Embryonic facial prominence (tissue), 1 donor: ENCODE measurements at regions not wholly inside any gene's neighbourhood (a gene's known extent, or its start where the extent isn't known, plus 50 kb on each side); places are given as distances from the start of the nearest gene placed in this dataset.
"Not testable (repeated sequence)": the region's sequence is repeated elsewhere in the genome, so short reads cannot be mapped to it uniquely, and the experiment has no call there.

ENCODE experiments used
- DNase-seq: peaks from one replicate; pipeline ENCODE4 v3.0.0-alpha.2; 2016; ENCODE audit errors: extremely low spot score

DNA sequence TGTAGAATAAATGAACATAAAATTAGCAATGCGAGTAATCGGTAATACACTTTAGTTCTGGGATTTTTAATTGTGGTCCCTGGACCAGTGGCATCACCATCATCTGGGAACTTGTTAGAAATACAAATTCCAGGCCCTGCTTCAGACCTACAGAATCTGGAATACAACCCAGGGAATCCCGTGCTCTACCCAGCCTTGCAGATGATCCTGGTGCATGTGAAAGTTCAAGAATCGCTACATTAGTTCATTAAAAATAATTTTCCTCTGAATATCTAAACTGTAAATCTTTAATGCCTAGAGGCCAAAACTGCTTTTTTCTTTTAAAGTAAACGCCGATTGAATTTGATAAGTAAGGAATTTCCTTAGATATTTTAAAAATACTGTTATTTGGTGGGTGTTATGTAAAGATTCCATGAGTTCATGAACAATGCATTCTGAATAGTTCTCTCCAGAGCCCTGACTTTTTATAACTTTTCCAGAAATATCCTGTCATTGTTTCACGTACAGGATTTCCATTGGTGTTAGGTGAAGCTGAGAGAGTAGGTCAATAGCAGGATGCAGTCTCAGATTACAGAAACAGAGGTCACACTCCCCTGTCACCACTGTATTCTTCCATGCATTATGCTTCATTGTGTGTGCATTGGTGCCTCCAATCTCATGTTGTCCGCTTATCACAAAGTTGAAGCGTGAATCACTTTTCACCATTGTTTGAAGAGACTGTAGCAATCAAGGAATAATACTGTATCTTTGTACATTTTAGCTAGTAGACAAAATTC, 596.5 kb upstream of the KLF12 start:
- no peak for DNase-seq

DNA sequence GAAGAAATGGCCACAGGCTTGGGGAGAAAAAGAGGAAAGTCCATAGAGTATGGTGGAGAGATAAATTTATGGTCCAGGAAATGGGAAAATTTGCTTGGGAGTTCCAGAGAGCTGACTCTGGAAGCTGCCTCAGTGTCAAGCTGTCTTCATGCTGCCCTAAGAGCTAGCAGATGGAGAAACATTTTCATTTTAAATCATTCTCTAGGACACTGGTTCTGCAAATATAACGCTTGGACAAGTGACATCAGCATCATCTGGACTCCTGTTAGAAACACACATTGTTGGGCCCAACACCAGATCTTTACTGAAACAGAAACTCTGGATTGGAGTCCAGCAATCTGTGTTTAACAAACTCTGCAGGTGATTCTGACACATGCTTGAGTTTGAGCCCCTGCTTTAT, 592.0 kb upstream of the KLF12 start:
- DNase-seq: no peak

- DNase-seq: not testable (repeated sequence)
Observed at GRCh38 chr13:74718232-74718842, 584.1 kb upstream of the KLF12 start.

DNA sequence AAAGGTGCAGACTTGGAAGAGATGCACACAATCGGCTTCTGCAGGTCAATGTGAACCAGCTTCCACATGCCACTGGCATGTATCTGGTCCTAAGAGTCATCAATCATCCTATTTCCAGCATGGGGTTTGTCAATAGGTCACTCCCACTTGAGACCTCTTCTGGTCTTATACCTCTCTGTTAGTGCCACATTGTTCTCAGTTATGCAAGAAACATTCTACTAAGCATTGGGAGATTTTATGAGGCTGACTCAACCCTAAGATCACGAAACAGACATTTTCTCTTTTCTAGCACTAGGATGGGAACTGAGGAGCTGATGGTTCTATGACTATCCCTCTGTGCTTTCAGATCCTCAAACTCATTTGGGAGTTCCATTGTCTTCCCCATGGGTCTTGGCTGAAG, 581.5 kb upstream of the KLF12 start:
- DNase-seq: no peak

DNA sequence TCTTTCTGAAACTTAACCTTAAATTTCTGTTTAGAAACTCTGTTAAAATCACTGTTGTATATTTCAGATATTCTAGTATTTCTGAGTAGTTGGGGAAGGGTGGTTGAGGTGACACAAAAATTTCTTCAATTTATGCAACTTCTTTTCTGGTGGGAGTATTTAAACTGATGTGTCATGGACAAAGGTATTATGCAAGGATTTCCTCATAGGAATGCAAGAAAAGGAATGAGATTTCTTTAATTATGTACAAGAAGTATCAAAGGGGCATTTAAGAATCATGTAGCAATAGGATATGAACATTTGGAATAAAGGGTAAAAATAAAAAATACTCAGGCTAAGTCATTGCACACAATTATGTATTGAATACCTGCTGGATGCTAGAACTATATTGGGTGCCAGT, 575.8 kb upstream of the KLF12 start:
- no peak for DNase-seq

DNA sequence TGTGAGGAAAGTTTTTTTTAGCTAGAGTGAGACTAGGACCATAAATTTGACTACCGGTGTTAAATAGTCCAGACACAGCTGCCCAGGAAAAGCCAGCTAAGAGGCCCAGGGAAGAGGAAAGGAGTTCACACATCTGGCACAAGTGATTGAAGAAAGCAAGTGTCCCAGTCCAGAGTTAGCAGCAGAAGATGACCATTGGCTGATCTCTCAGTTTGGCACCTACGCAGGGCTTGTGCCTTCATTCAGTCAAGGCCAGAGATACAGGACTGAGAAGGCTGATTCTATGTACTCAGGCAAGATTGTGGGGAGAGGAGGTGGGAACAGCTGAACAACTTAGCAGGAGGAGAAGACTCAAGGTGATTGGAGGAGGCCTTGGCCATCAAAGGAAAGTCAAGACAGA, 575.0 kb upstream of the KLF12 start:
- no peak for DNase-seq

DNA sequence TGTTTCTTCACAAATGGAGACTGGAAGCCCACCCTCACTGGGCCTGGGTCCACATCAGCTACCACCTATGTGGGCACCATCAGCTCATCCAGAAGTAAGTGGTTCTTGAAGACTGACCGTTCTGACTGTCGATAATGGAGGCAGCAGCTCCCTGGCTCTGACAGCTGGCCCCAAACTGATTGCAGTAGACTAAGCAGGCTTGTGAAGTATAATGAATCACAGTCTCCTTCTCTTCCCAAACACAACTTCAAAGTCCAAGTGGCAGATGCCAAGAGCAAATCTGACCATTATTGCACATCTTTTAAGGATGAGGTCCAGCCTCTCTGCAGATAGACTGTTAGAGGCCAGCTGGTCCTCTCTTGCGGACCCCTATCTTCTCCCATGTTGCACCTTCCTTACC, 574.4 kb upstream of the KLF12 start:
- DNase-seq: no peak

DNA sequence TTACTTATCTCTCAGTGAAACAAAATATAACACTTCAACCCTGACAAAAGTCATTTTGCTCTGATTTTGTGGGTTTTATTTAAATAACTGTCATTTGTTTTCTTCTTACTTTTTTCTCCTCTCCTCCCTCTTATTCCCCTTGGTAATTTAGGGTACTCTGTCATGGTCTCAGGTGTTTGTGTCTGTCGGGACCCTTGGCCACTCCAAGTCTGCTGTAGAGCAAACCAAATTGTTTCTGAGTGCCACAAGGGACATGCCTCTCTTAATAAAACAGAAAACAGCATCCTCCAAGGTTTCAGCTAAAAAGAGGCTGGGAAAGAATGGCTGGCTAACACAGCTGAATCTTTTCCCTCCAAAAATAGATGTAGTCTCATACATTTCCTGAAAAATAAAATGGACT, 573.1 kb upstream of the KLF12 start:
- no peak for DNase-seq

- no peak for DNase-seq
Observed at GRCh38 chr13:74706801-74707200, 572.6 kb upstream of the KLF12 start.

DNA sequence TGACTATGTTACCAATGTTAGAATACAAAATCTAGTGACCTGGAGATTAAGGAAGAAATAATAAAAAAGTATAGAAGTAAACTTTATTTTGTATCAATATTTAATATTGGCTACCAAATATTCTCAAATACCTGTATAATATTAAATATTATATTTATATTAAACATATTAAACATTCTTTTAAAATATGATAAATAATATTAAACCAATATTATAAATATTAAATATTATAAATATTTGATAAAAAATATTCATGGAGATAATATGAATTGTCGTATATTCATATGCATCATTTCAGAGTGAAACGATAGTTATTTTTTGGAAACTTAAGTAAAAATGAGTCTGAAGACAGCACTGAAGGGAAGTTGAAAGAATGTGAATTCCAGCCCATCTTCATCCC, 571.2 kb upstream of the KLF12 start:
- DNase-seq: no peak

DNA sequence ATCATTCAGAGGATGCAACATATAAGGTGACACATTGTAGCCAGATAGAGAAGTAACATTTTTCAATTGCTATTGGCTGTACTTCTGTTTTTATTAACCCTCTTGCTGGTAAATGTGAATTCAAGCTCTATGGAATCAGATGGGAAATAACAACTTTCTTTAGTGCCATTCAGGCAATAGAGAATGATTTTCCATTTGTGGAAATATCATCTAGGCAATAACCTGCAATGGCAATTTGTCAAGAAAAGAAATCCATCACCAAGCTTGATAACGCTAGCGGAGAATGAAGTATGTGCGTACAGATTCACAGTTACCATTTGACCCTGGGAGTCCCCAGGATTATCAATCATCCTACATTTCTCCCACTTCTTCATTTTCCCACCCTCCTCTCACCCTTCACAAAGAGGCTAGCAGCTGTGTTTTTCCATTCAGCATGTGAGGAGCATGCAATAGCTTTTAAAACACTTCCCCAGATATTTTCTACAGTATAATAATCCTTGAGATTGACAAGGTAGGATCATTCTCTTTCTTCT, 569.7 kb upstream of the KLF12 start:
- DNase-seq: no peak

DNA sequence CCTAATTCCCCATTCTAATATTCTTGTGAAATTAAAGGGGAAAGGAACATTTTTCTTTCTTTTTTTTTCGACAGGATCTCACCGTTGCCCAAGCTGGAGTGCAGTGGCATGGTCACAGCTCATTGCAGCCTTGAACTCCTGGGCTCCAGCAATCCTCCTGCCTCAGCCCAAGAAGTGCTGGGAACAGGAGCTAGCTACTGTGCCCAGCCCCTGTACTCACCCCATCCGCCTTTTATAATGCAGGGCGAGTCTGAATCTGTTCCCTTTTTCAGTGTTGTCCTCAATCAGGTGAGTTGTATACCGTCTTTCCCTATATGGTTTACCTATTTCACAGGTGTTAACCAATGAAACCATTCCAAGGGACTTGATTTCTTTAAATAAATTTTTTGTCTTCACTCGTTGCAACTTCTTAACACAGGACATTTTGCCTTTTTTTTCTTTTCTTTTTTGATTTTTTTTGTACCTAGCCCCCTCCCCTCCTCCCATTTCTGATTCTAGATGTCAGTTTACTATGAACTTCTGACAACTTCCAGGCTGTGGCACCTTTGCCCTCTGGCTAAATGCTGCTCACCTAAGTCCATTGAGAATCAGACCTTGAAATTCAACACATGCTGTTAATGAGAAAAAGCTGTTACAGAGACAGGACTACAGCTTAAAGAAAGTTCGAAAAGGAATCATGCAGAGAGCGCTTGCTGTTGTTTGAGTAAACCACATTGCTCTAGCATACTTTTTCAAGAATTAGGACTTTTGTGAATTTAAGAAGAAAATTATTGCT, 562.1 kb upstream of the KLF12 start:
- no peak for DNase-seq

DNA sequence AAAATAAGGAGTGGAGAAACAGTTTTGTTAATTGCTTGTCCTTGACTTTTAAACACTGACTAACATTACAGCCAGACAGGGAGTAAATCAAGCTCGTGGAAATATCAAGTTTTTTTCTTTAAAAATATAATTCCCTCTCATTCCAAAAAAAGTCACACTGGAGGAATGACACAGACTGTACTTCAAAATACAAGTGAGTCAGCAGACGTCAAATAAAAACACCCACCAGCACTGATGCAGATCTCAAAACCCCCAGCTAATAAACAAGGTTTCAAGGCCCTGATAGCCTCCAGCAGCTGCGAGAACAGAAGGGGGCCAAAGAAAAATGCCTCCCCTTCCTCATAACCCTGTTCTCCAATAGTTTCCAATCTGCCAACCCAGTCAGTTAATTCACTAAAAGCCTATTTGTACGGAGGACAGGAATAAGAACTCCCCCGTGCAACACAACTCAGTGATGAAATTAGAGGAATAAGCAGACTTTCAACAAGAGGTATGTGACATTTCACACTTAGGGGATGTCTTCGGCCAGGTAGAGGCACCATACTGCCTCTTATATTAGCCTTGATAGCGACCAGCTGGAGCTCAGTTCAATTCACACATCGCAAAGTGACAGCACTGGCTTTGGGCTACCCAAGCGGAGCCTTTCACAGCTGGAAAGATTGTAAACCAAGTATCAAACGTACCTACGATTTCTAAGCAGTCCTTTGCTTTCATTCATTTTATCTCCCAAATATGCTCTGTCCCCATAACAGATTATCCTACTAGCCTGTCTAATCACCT, 561.0 kb upstream of the KLF12 start:
- no peak for DNase-seq

GRCh38 chr13:74687442-74688182, 553.4 kb upstream of the KLF12 start:
- DNase-seq: no peak

- no peak for DNase-seq
Observed at GRCh38 chr13:74683411-74683810, 549.2 kb upstream of the KLF12 start.

DNA sequence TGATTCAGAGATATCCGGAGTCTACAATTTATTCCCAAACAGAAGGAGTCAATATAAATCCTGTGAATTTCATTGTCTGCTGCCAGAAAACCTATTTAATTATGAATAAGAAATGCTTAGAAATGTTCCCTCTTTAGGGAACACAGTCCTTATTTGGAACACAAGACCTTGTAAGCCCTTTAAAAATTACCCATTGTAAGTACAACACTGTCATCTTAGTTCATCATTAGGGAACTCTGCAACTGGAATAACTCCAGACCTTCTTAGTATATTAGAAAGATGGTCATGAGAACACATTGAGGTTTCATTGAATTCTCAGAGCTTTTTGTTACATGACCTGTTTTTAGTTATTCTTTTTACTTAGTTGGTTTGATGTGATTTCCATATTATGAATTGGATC, 548.5 kb upstream of the KLF12 start:
- peak; percentile 51 for DNase-seq

DNA sequence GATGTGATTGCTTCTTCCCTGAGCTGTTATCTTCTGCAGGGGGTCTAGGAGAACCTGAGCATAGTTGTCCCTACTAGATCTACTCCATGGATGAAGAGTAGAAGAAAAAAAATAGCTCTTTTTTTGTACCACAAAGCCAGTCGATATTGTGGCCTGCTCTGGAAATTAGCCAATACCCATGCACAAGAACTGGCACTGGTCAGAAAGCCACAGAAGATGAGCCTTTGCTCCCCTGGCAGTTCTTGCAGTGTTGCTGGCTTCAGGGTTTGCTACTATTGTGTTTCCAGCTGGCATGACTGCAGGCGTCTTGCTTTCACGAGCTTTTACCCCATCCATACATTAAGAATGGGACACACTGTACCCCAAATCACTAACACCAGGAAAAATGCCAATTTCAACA, 547.7 kb upstream of the KLF12 start:
- no peak for DNase-seq

- DNase-seq: no peak
Observed at GRCh38 chr13:74678308-74678965, 544.2 kb upstream of the KLF12 start.

GRCh38 chr13:74675972-74676371, 541.8 kb upstream of the KLF12 start:
- DNase-seq: no peak

DNA sequence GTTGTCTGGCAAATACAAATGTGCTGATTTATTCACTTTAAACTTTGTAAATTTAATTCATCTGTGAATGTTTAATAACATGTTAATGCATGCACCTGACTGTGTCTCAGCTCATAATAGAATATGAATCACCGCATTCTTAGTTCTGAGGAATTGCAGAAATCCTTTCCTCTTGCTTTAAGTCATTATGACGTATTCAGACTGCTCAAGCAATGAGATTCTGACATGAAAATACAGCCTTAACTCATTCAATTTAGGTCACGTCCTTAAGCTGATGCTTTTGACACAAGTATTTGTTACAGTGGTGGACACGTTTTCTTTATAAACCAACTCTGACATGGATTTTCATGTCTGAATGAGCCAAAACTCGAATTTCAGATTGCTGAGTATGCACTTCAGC, 541.0 kb upstream of the KLF12 start:
- no peak for DNase-seq

GRCh38 chr13:74674720-74675119, 540.5 kb upstream of the KLF12 start:
- DNase-seq: no peak
